SHP77 (cell line): ENCODE measurements at regions not wholly inside any gene's neighbourhood (a gene's known extent, or its start where the extent isn't known, plus 50 kb on each side); places are given as distances from the start of the nearest gene placed in this dataset.
"Not testable (repeated sequence)": the region's sequence is repeated elsewhere in the genome, so short reads cannot be mapped to it uniquely, and the experiment has no call there.

Experiments used
- DNase-seq, 2 experiments: peaks; one replicate each; lab custom pipeline; 2025; lab: John Stamatoyannopoulos, UW

DNA sequence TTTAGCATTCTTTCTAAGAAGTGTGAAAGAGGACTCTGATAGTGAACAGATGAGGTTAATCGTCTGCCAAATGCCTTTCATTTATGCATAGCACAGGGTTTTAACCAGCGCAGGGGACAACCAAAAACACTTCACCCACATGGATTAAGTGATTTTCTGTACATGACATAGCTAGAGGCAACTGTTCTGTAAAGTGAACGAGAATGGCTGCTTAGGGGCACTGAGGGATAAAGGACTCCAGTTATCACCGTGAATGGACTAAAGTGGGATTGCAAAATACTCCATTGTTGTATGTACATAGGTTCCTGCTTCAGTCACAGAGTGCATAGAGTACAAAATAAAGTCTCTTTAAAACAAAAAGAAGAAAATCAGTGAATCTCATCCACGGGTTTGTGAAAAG is 456.8 kb downstream of the DMAC1 start:
- no peak for DNase-seq

GRCh38 chr9:7342229-7342628 is 457.3 kb downstream of the DMAC1 start:
- DNase-seq: no peak

DNA sequence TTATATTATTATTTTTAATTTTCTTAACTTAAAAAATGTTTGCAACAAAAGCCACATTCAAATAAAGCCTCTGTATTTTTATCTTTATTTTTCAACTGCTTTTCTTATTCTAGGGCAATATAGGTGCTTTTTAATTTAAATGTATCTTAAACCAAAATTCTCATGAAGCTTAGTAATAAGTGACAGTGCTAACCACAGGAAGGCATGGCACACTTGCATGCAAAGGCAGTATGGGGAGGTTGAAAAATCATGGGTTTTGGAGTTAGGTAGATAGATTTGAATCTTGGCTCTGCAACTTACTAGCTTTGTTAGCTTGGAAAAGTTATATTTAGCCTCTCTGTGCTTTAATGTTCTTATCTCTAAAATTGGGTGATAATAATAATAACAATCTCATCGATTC is 458.0 kb downstream of the DMAC1 start:
- no peak for DNase-seq

GRCh38 chr9:7340451-7340850 is 459.1 kb downstream of the DMAC1 start:
- no peak for DNase-seq

DNA sequence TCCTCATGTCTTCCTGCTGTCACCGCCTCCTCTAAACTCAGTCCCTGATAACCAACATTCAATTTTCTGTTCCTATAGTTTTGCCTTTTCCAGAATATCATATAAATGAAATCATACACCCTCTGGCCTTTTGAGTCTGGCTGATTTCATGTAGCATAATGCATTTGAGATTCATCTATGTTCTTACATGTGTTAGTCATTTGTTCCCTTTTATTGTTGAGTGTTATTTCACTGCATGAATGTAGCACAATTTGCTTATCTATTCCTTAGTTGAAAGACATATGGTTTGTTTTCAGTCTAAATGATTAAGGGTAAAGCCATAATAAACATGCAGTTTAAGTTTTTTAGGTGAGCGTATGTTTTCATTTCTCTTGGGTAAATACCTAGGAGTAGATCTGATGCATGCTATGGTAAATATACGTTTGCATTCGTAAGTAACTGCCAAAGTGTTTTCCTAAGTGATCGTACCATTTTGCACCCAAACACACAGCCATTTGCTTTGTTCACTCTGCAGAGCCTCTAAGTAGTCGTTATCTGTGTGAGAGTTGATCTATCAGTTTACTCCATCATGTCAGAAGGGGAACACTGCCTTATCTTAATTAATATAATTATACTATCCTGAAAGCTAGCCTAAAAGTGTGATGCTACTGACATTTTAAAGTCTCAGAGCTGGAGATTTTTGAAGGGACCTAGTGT is 460.8 kb downstream of the DMAC1 start:
- no peak for DNase-seq

GRCh38 chr9:7336356-7337065 is 463.1 kb downstream of the DMAC1 start:
- peak; percentile 78 to 88 for DNase-seq

DNA sequence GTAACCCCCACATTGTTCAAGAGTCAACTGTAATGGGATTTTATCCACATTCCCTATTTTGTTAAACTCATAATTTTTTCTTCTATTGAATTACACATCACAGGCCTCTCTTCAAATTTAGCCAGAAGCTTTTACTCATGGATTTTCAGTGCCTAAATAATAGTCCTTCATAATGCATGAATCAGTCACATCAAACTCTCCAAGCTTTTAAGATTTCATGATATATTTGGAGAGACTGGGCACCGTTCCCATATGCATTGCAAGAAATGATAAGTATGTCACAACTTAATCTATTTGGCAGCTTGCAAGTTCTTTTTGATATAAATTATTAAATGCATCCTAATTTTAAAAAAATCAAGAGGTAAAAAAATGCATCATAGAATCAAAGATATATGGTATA is 465.9 kb downstream of the DMAC1 start:
- DNase-seq: no peak

GRCh38 chr9:7332780-7333179 is 466.8 kb downstream of the DMAC1 start:
- no peak for DNase-seq

GRCh38 chr9:7328453-7328852 is 471.1 kb downstream of the DMAC1 start:
- DNase-seq: peak; percentile 21 to 29

DNA sequence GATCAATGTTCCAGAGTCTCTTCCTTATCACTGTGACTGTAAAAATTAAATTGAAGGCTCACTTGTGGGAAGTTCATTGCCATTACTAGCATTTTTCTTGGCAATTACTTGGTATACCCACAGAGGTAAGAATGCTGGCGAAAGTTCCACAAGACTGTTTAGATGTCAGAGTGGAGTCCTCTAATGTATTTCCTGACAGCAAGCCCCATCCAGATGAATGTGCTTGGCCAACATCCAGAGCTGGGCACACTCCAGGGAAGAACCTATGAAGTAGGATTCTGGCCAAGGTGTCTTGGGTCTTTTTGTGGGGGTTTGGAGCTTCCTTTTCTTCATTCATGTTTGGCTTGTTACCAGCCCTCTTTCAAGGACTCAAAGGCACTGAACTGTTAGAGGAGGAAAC is 473.6 kb downstream of the DMAC1 start:
- DNase-seq: no peak

GRCh38 chr9:7324152-7324598 is 475.4 kb downstream of the DMAC1 start:
- DNase-seq: no peak

GRCh38 chr9:7320841-7321240 is 478.7 kb downstream of the DMAC1 start:
- peak; percentile 25 to 30 for DNase-seq

DNA sequence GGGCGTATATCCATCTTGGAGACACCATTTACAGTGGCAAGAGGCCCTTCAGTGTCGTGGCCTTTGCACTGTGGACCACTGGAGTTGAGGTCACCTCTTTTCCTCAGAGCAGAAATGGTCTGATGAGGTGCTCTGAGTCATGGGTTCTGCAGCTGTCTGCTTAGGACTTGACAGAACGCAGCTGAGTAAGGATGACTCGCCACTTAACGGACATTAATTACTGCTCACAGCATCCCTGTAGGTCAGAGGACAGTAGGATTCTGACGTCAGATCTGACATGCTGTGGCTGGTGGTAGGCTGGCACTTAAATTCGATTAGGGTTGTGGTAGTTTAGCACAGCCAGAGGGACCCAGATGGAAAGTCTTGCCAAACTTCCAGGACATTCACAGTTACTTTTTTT is 479.4 kb downstream of the DMAC1 start:
- DNase-seq: peak; percentile 94 to 96

DNA sequence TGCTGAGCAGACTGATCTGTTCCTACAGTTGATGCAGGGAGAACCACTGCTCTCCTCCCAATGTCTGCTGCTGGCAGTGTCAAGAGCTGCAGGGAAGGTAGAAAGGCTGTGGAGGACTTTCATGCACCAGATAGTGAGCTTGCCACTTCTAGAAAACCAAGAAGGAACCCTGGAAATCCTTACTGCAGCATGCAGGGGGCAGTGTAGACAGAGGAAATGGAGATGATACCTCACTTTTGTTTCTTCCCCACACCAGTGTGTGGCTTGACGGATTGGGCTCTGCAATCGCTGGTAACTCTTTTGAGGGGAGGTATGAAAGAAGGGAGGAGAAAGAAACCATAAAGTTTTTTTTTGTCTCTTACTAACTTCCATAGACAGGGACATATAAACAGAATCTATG is 480.7 kb downstream of the DMAC1 start:
- no peak for DNase-seq

GRCh38 chr9:7316967-7317366 is 482.6 kb downstream of the DMAC1 start:
- peak; percentile 10 to 44 for DNase-seq

DNA sequence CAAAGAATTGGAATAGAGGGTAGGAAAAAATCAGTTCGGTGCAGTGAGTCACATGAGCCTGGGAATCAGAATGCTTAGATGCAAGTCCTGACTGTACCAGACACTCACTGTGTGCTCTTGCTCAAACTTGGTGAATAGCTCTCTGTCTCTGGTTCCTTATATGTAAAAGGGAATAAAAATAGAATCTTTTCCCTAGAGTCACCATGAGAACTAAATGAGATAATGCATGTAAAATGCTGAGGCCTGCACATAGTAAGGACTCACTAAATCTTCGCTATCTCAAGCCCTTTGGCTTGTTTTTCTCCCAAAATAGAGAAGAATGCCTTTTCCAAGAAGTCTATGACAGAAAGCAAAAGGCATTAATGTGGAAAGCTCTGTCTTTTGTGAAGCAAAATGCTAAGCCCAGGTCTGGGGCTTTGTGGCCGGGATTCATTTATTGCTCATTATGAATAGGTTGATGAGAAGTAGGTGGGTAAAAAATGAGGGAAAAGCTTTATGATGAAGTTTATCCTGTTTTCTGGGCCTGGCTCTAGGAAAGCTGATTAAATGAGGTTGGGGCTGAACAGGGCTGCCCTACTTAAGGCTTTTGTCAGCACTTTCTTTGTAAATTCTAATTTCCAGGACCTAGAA is 483.3 kb downstream of the DMAC1 start:
- DNase-seq: no peak

DNA sequence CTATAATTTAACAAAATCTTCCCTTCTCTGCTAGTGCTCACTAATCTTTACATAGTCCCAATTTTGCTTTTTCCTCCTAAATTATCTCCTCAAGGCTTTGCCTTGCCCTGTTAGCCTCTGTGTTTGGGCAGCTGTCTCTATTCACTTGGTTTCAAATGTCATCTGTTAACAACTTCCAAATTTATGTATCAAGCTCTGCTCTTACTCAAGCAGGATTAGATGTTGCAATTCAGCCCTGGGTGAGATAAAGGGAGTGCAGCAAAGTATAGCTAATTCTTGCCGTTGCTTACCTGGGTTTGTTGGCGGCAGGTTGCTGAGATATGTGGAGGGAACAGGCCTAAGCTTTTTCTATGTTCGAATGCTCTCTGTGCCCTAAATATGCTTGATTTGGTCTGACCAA is 483.8 kb downstream of the DMAC1 start:
- DNase-seq: peak; percentile 33 to 46

GRCh38 chr9:7315116-7315515 is 484.5 kb downstream of the DMAC1 start:
- DNase-seq: peak; percentile 12 to 42

- DNase-seq: no peak
Observed at GRCh38 chr9:7313389-7313788, 486.2 kb downstream of the DMAC1 start.

DNA sequence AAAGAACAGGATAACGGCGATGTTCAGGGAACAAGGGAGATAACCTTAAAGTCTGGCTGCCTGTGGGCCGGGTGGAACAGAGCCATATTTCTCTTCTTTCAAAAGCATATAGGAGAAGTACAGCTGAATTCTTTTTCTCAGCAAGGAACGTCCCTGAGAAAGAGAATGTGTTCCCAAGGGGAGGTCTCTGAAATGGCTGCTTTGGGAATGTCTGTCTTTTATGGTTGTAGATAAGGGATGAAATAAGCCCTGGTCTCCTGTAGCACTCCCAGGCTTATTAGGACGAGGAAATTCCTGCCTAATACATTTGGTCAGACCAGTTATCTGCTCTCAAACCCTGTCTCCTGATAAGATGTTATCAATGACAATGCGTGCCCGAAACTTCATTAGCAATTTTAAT is 490.5 kb downstream of the DMAC1 start:
- not testable (repeated sequence) for DNase-seq

DNA sequence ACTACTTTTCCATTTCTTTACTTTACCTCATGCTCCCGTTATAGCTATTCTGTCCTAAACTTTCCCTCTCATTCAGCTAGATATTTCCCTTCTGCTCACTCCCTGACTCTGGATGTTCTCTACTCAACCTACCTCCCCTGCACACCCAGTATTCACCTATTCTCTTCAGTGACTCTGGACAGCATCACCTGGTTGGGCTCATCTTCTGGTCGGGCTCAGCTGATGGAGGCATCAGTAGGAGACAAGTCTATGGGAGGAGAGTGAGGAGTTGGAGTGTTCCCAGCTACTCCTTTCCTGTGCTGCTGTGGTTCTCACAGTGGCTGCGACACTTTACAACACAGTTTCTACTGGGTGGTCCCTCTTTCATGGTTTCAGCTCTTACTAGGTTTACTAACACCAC is 493.9 kb downstream of the DMAC1 start:
- DNase-seq: no peak

DNA sequence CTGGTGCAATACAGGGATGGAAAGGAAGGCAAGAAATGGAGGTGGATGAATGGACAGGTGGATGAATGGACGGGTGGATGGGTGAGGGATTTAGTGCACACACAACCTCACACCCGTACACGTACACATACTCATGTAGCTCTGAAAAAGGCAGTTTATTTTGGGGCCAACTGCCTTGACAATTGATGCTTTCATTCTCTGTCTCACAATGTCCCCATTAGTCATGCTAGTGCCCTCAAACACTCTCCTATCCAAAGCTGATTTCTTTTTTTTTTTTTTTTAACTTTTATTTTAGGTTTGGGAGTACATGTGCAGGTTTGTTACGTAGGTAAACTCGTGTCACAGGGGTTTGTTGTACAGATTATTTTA is 495.0 kb downstream of the DMAC1 start:
- DNase-seq: no peak

GRCh38 chr9:7303907-7304626 is 495.5 kb downstream of the DMAC1 start:
- DNase-seq: no peak
